SK-N-SH (cell line): ENCODE measurements at regions not wholly inside any gene's neighbourhood (a gene's known extent, or its start where the extent isn't known, plus 50 kb on each side); places are given as distances from the start of the nearest gene placed in this dataset.
"Not testable (repeated sequence)": the region's sequence is repeated elsewhere in the genome, so short reads cannot be mapped to it uniquely, and the experiment has no call there.

ENCODE experiments used
- CTCF ChIA-PET: fragments of 300-600, 350-600 bp; formaldehyde crosslinking; extraction: SDS; loops from one replicate; lab custom pipeline; 2021; lab: Yijun Ruan, JAX
- POLR2A ChIA-PET: fragments of 350-600 bp; sonication (Branson Sonifier 250); formaldehyde crosslinking; extraction: SDS; loops from one replicate; lab custom pipeline; 2020; ENCODE audit warnings: antibody characterized with exemption, inconsistent platforms; lab: Yijun Ruan, JAX
- DNase-seq: peaks from one replicate; pipeline ENCODE4 v3.0.0; 2012
- H2AFZ ChIP-seq: fragments of 200-600 bp; sonication (generic); 2 replicates; pipeline ENCODE4 v1.8.1; 2016; ENCODE audit warnings: antibody characterized with exemption, mild to moderate bottlenecking, low read depth
- H3F3A ChIP-seq: fragments of 200-600 bp; sonication (generic); replicated peaks from 2 replicates; pipeline ENCODE3; 2016; ENCODE audit warnings: antibody characterized with exemption, mild to moderate bottlenecking; ENCODE audit not compliant: insufficient read depth
- H3K27ac ChIP-seq, 2 experiments: fragments of 200-500 bp in 1 of 2; fragments of 200-600 bp in 1 of 2; sonication (Bioruptor generic) in 1 of 2; sonication (generic), shearing (Covaris generic) in 1 of 2; 2 replicates each; pipeline versions ENCODE4 v1.5.1 to v1.6.1; 2014 to 2016; ENCODE audit warnings: low read depth in 2 of 2, inconsistent platforms in 1 of 2, low read length in 1 of 2, mild to moderate bottlenecking in 1 of 2, mixed read lengths in 1 of 2
- H3K27me3 ChIP-seq: fragments of 200-600 bp; sonication (generic), shearing (Covaris generic); 2 replicates; pipeline ENCODE4 v1.6.1; 2016; ENCODE audit warnings: mixed run types; ENCODE audit not compliant: insufficient read depth
- H3K36me3 ChIP-seq, 2 experiments: fragments of 200-500 bp in 1 of 2; fragments of 200-600 bp in 1 of 2; sonication (Bioruptor generic) in 1 of 2; sonication (generic) in 1 of 2; replicated peaks in 1 of 2; 2 replicates each; pipeline versions ENCODE3 to v1.5.1; 2014 to 2016; ENCODE audit warnings: low read length in 1 of 2, mild to moderate bottlenecking in 1 of 2; ENCODE audit not compliant: insufficient read depth in 2 of 2, control insufficient read depth in 1 of 2
- H3K4me1 ChIP-seq, 2 experiments: fragments of 200-500 bp in 1 of 2; fragments of 200-600 bp in 1 of 2; sonication (Bioruptor generic) in 1 of 2; sonication (generic), shearing (Covaris generic) in 1 of 2; 2 replicates each; pipeline versions ENCODE4 v1.5.1 to v1.6.1; 2014 to 2016; ENCODE audit warnings: low read depth in 1 of 2, low read length in 1 of 2, mixed run types in 1 of 2; ENCODE audit not compliant: insufficient read depth in 2 of 2, control insufficient read depth in 1 of 2
- H3K4me2 ChIP-seq: fragments of 200-600 bp; sonication (generic), shearing (Covaris generic); 2 replicates; pipeline ENCODE4 v1.6.1; 2017; ENCODE audit warnings: mixed run types
- H3K4me3 ChIP-seq, 2 experiments: fragments of 200-500 bp in 1 of 2; fragments of 200-600 bp in 1 of 2; sonication (Bioruptor generic) in 1 of 2; sonication (generic), shearing (Covaris generic) in 1 of 2; 2 replicates each; pipeline versions ENCODE4 v1.5.1 to v1.8.1; 2014 to 2016; ENCODE audit warnings: low read depth in 2 of 2, inconsistent platforms in 1 of 2, low read length in 1 of 2, mild to moderate bottlenecking in 1 of 2, mixed read lengths in 1 of 2, moderate library complexity in 1 of 2
- H3K79me2 ChIP-seq: fragments of 200-600 bp; sonication (generic); 2 replicates; pipeline ENCODE4 v1.8.1; 2017; ENCODE audit warnings: mild to moderate bottlenecking; ENCODE audit not compliant: insufficient read depth
- H3K9ac ChIP-seq: fragments of 200-600 bp; sonication (generic); 2 replicates; pipeline ENCODE4 v1.6.1; 2017; ENCODE audit warnings: mixed run types
- H3K9me2 ChIP-seq: fragments of 200-600 bp; sonication (generic); 2 replicates; pipeline ENCODE4 v1.6.1; 2017; ENCODE audit warnings: mixed run types
- H3K9me3 ChIP-seq: fragments of 200-600 bp; sonication (generic); 2 replicates; pipeline ENCODE4 v1.6.1; 2017; ENCODE audit warnings: mixed run types, mild to moderate bottlenecking, moderate library complexity
- H4K20me1 ChIP-seq: fragments of 200-600 bp; sonication (generic); 2 replicates; pipeline ENCODE4 v1.6.1; 2017; ENCODE audit warnings: mild to moderate bottlenecking, mixed run types; ENCODE audit not compliant: insufficient read depth
- CHD2 ChIP-seq: fragments of 150-350 bp; IDR thresholded peaks from 2 replicates; pipeline ENCODE4 v1.6.1; 2018; ENCODE audit warnings: low read length; ENCODE audit not compliant: partially characterized antibody
- CTCF ChIP-seq: fragments of 200-600 bp; sonication (generic); IDR thresholded peaks from 2 replicates; pipeline ENCODE4 v1.6.1; 2017; ENCODE audit warnings: antibody characterized with exemption, mild to moderate bottlenecking, moderate library complexity
- ELF1 ChIP-seq: IDR thresholded peaks from 2 replicates; pipeline ENCODE4 v1.4.0; 2012
- FOXM1 ChIP-seq: IDR thresholded peaks from 2 replicates; pipeline ENCODE4 v1.4.0; 2012; ENCODE audit warnings: low read depth, mild to moderate bottlenecking
- GATA2 ChIP-seq: sonication (generic); formaldehyde crosslinking; IDR thresholded peaks from 2 replicates; pipeline ENCODE4 v1.5.0; 2020; ENCODE audit warnings: mild to moderate bottlenecking, missing genetic modification reagents
- IRF3 ChIP-seq: fragments of 150-350 bp; IDR thresholded peaks from 2 replicates; pipeline ENCODE4 v1.6.1; 2016; ENCODE audit warnings: mild to moderate bottlenecking, low read depth, low read length
- MAX ChIP-seq: IDR thresholded peaks from 2 replicates; pipeline ENCODE4 v1.4.0; 2012; ENCODE audit warnings: low read depth
- MEF2A ChIP-seq: IDR thresholded peaks from 2 replicates; pipeline ENCODE4 v1.4.0; 2012; ENCODE audit warnings: low read depth, borderline replicate concordance
- NRF1 ChIP-seq: IDR thresholded peaks from 2 replicates; pipeline ENCODE4 v1.6.1; 2012; ENCODE audit warnings: low read depth, mild to moderate bottlenecking, low read length
- RCOR1 ChIP-seq: fragments of 150-350 bp; IDR thresholded peaks from 2 replicates; pipeline ENCODE4 v1.6.1; 2017; ENCODE audit warnings: antibody characterized with exemption, low read length
- REST ChIP-seq: IDR thresholded peaks from 2 replicates; pipeline ENCODE4 v1.6.1; 2012; ENCODE audit warnings: mild to moderate bottlenecking, low read depth, low read length, moderate library complexity
- RFX5 ChIP-seq: IDR thresholded peaks from 2 replicates; pipeline ENCODE4 v1.6.1; 2012; ENCODE audit warnings: mild to moderate bottlenecking, improper control_type of control experiment, low read length
- TAF1 ChIP-seq: IDR thresholded peaks from 2 replicates; pipeline ENCODE4 v1.6.1; 2012; ENCODE audit warnings: low read depth, mild to moderate bottlenecking, low read length, moderate library complexity, borderline replicate concordance
- TCF12 ChIP-seq: IDR thresholded peaks from 2 replicates; pipeline ENCODE4 v1.4.0; 2012
- TEAD4 ChIP-seq: IDR thresholded peaks from 2 replicates; pipeline ENCODE4 v1.4.0; 2012; ENCODE audit warnings: mild to moderate bottlenecking, borderline replicate concordance; ENCODE audit not compliant: insufficient read depth
- USF1 ChIP-seq: IDR thresholded peaks from 2 replicates; pipeline ENCODE4 v1.4.0; 2012; ENCODE audit warnings: low read depth, borderline replicate concordance
- USF2 ChIP-seq: fragments of 150-350 bp; IDR thresholded peaks from 2 replicates; pipeline ENCODE4 v1.6.1; 2017; ENCODE audit warnings: antibody characterized with exemption, low read length, low read depth, borderline replicate concordance
- WGBS: methylation state at CpG from one replicate; pipeline ENCODE4 v1.1.6; 2017; ENCODE audit warnings: low lambda C conversion rate; 5-methylcytosine and 5-hydroxymethylcytosine counted together

- H3K4me3 ChIP-seq, H2AFZ ChIP-seq, H3K36me3 ChIP-seq, CTCF ChIA-PET, H3K27me3 ChIP-seq, H3K27ac ChIP-seq, H3K9me2 ChIP-seq, H3K9me3 ChIP-seq, H3F3A ChIP-seq, DNase-seq, H3K79me2 ChIP-seq, H3K9ac ChIP-seq, POLR2A ChIA-PET, H4K20me1 ChIP-seq, H3K4me2 ChIP-seq, H3K4me1 ChIP-seq: not testable (repeated sequence)
- WGBS = 75% methylated on average over 3 of the region's 31 CpGs
Measured at GRCh38 chr11:23942117-23942815, 554.6 kb upstream of the LUZP2 start.

- 62% methylated on average over 2 of the region's 2 CpGs for WGBS
- POLR2A ChIA-PET = no interaction called here
- TF ChIP-seq IRF3 (no peak), CTCF (no peak), NRF1 (no peak), GATA2 (CRISPR knock-in tag) (no peak), RCOR1 (no peak), TAF1 (no peak), FOXM1 (no peak), USF2 (no peak), ELF1 (no peak), CHD2 (no peak), TEAD4 (no peak), MEF2A (no peak), MAX (no peak), RFX5 (no peak), REST (no peak), TCF12 (no peak), USF1 (no peak)
Measured at GRCh38 chr11:23944923-23945322, 551.9 kb upstream of the LUZP2 start.

More at GRCh38 chr11:23944923-23945322, 551.9 kb upstream of the LUZP2 start:
- H3K9ac ChIP-seq = no peak overlapping the region
- H2AFZ ChIP-seq = no peak overlapping the region
- H4K20me1 ChIP-seq = no peaks in the 10 kb centered on the region
- H3K4me3 ChIP-seq = no peak overlapping the region
- H3K27me3 ChIP-seq = no peaks in the 10 kb centered on the region
- H3F3A ChIP-seq = no peaks in the 10 kb centered on the region
- H3K79me2 ChIP-seq = no peaks in the 10 kb centered on the region
- no peaks in the 10 kb centered on the region for H3K9me2 ChIP-seq
- no peak for DNase-seq
- no peak overlapping the region for H3K4me2 ChIP-seq
- no peaks in the 10 kb centered on the region for H3K36me3 ChIP-seq
- H3K27ac ChIP-seq = no peak overlapping the region
- H3K4me1 ChIP-seq = no peaks in the 10 kb centered on the region
- CTCF ChIA-PET = no interaction called here
- no peaks in the 10 kb centered on the region for H3K9me3 ChIP-seq
